GM12891 (cell line): ENCODE measurements at regions not wholly inside any gene's neighbourhood (a gene's known extent, or its start where the extent isn't known, plus 50 kb on each side); places are given as distances from the start of the nearest gene placed in this dataset.

ENCODE experiments used
- POLR2A ChIP-seq: IDR thresholded peaks from 2 replicates; pipeline ENCODE4 v1.6.1; 2011; ENCODE audit warnings: low read depth, low read length, control low read depth
- POLR2AphosphoS5 ChIP-seq: IDR thresholded peaks from 2 replicates; pipeline ENCODE4 v1.6.1; 2011; ENCODE audit warnings: low read depth, low read length, control low read depth
- POU2F2 ChIP-seq: IDR thresholded peaks from 2 replicates; pipeline ENCODE4 v1.6.1; 2011; ENCODE audit warnings: low read depth, mild to moderate bottlenecking, control low read depth, low read length, moderate library complexity
- SPI1 ChIP-seq: IDR thresholded peaks from 2 replicates; pipeline ENCODE4 v1.6.1; 2011; ENCODE audit warnings: low read depth, low read length, control low read depth

GRCh38 chr18:51647942-51648341, 450.5 kb upstream of the MEX3C start:
- TF ChIP-seq POLR2A (no peak), POU2F2 (no peak), POLR2AphosphoS5 (no peak), SPI1 (no peak)
